ENCODE measurements at regions not wholly inside any gene's neighbourhood (a gene's known extent, or its start where the extent isn't known, plus 50 kb on each side); places are given as distances from the start of the nearest gene placed in this dataset.

GRCh38 chr2:64928813-64929212 is 60.4 kb upstream of the SLC1A4 start:
- TF ChIP-seq CTCF (IDR thresholded peaks at IDR 0.05) (no peak), POLR2AphosphoS5 (IDR thresholded peaks at IDR 0.05) (no peak)

Data from transverse colon (tissue), 4 donors.